HAP-1 (cell line): ENCODE measurements at regions not wholly inside any gene's neighbourhood (a gene's known extent, or its start where the extent isn't known, plus 50 kb on each side); places are given as distances from the start of the nearest gene placed in this dataset.

Experiments
- DNase-seq, 2 experiments: peaks; one replicate each; pipeline ENCODE4 v3.0.0-alpha.2; 2016 to 2020; ENCODE audit warnings: low spot score in 2 of 2
- H3K27me3 ChIP-seq: fragments of 250-450 bp; sonication (Bioruptor Pico); 2 replicates; pipeline ENCODE4 v1.5.1; 2020; ENCODE audit warnings: low read depth, mild to moderate bottlenecking, moderate library complexity
- H3K36me3 ChIP-seq: fragments of 250-450 bp; sonication (Bioruptor Pico); replicated peaks from 2 replicates; pipeline ENCODE4 v1.5.1; 2020; ENCODE audit warnings: mild to moderate bottlenecking
- H3K4me1 ChIP-seq: fragments of 250-450 bp; sonication (Bioruptor Pico); 2 replicates; pipeline ENCODE4 v1.5.1; 2020; ENCODE audit warnings: mild to moderate bottlenecking
- H3K4me3 ChIP-seq: fragments of 250-450 bp; sonication (Bioruptor Pico); 2 replicates; pipeline ENCODE4 v1.5.1; 2020; ENCODE audit warnings: mild to moderate bottlenecking, moderate library complexity
- H3K9me3 ChIP-seq: fragments of 250-450 bp; sonication (Bioruptor Pico); 2 replicates; pipeline ENCODE4 v1.5.1; 2020; ENCODE audit warnings: mild to moderate bottlenecking, moderate library complexity
- in situ Hi-C: fragments of 300-500 bp; cut with MboI; formaldehyde crosslinking; loops from 3 replicates; pipeline ENCODE4 v1.14.3; 2020; ENCODE audit warnings: low sequenced_read_pairs, inconsistent platforms, mixed read lengths

GRCh38 chr5:62964428-62964827 is 385.8 kb downstream of the LRRC70 start:
- Histone ChIP-seq H3K4me3 (no peak overlapping the region), H3K4me1 (no peaks in the 10 kb centered on the region), H3K27me3 (no peaks in the 10 kb centered on the region), H3K9me3 (peaks cover 8% of the 10 kb centered on the region), H3K36me3 (no peaks in the 10 kb centered on the region)
- DNase-seq, result no peak
- in situ Hi-C loops, result no loop called here

GRCh38 chr5:62960781-62961180 is 382.2 kb downstream of the LRRC70 start:
- Histone ChIP-seq H3K9me3 (peaks cover 8% of the 10 kb centered on the region), H3K27me3 (no peaks in the 10 kb centered on the region), H3K4me3 (no peak overlapping the region), H3K4me1 (no peaks in the 10 kb centered on the region), H3K36me3 (no peaks in the 10 kb centered on the region)
- in situ Hi-C loops, result no loop called here
- DNase-seq, result no peak

- in situ Hi-C loops, result no loop called here
- H3K4me1 ChIP-seq, result no peaks in the 10 kb centered on the region
- peaks cover 5% of the 10 kb centered on the region; the same call in 1 of the 2 replicates for H3K9me3 ChIP-seq
- no peaks in the 10 kb centered on the region for H3K27me3 ChIP-seq
- no peak for DNase-seq
- no peak overlapping the region for H3K4me3 ChIP-seq
- no peaks in the 10 kb centered on the region for H3K36me3 ChIP-seq
Measured at GRCh38 chr5:62956597-62956996, 378.0 kb downstream of the LRRC70 start.

- Histone ChIP-seq H3K4me1 (no peaks in the 10 kb centered on the region), H3K4me3 (no peak overlapping the region), H3K27me3 (no peaks in the 10 kb centered on the region), H3K9me3 (no peaks in the 10 kb centered on the region), H3K36me3 (no peaks in the 10 kb centered on the region)
- DNase-seq, result no peak
- in situ Hi-C loops, result no loop called here
Measured at GRCh38 chr5:62954578-62954977, 376.0 kb downstream of the LRRC70 start.

GRCh38 chr5:62948301-62948700 is 369.7 kb downstream of the LRRC70 start:
- in situ Hi-C loops, result no loop called here

GRCh38 chr5:62942384-62942783 is 363.8 kb downstream of the LRRC70 start:
- in situ Hi-C loops, result no loop called here
- no peak for DNase-seq
- Histone ChIP-seq H3K9me3 (no peaks in the 10 kb centered on the region), H3K27me3 (peaks cover 3% of the 10 kb centered on the region), H3K36me3 (no peaks in the 10 kb centered on the region), H3K4me3 (no peak overlapping the region), H3K4me1 (no peaks in the 10 kb centered on the region)

More at GRCh38 chr5:62948301-62948700, 369.7 kb downstream of the LRRC70 start:
- Histone ChIP-seq H3K36me3 (no peaks in the 10 kb centered on the region), H3K4me1 (no peaks in the 10 kb centered on the region), H3K9me3 (no peaks in the 10 kb centered on the region), H3K27me3 (peaks cover 7% of the 10 kb centered on the region), H3K4me3 (no peak overlapping the region)
- DNase-seq, result no peak

- no peaks in the 10 kb centered on the region for H3K36me3 ChIP-seq
- in situ Hi-C loops, result no loop called here
- DNase-seq, result no peak
- no peaks in the 10 kb centered on the region for H3K4me1 ChIP-seq
- H3K9me3 ChIP-seq, result no peaks in the 10 kb centered on the region
- H3K27me3 ChIP-seq, result peaks cover 6% of the 10 kb centered on the region
- H3K4me3 ChIP-seq, result no peak overlapping the region
Measured at GRCh38 chr5:62938927-62939326, 360.3 kb downstream of the LRRC70 start.

GRCh38 chr5:62937661-62938558 is 359.3 kb downstream of the LRRC70 start:
- no peak for DNase-seq
- H3K27me3 ChIP-seq, result peaks cover 6% of the 10 kb centered on the region; the same call in 1 of the 2 replicates
- H3K4me3 ChIP-seq, result no peak overlapping the region
- H3K9me3 ChIP-seq, result no peaks in the 10 kb centered on the region
- no peaks in the 10 kb centered on the region for H3K4me1 ChIP-seq
- in situ Hi-C loops, result no loop called here
- H3K36me3 ChIP-seq, result no peaks in the 10 kb centered on the region

GRCh38 chr5:62935660-62936059 is 357.0 kb downstream of the LRRC70 start:
- Histone ChIP-seq H3K36me3 (no peaks in the 10 kb centered on the region), H3K4me3 (no peak overlapping the region), H3K4me1 (no peaks in the 10 kb centered on the region), H3K27me3 (peaks cover 6% of the 10 kb centered on the region; the same call in 1 of the 2 replicates), H3K9me3 (no peaks in the 10 kb centered on the region)
- no peak for DNase-seq
- in situ Hi-C loops, result no loop called here

- Histone ChIP-seq H3K27me3 (peaks cover 6% of the 10 kb centered on the region; the same call in 1 of the 2 replicates), H3K4me1 (no peaks in the 10 kb centered on the region), H3K4me3 (no peak overlapping the region), H3K9me3 (no peaks in the 10 kb centered on the region), H3K36me3 (no peaks in the 10 kb centered on the region)
- DNase-seq, result no peak
- in situ Hi-C loops, result no loop called here
Measured at GRCh38 chr5:62934319-62934718, 355.7 kb downstream of the LRRC70 start.

GRCh38 chr5:62933261-62933660 is 354.6 kb downstream of the LRRC70 start:
- DNase-seq, result no peak
- H3K36me3 ChIP-seq, result no peaks in the 10 kb centered on the region
- peaks cover 6% of the 10 kb centered on the region; the same call in 1 of the 2 replicates for H3K27me3 ChIP-seq
- H3K9me3 ChIP-seq, result no peaks in the 10 kb centered on the region
- no peaks in the 10 kb centered on the region for H3K4me1 ChIP-seq
- in situ Hi-C loops, result no loop called here
- no peak overlapping the region for H3K4me3 ChIP-seq

- Histone ChIP-seq H3K4me1 (no peaks in the 10 kb centered on the region), H3K27me3 (peaks cover 3% of the 10 kb centered on the region; the same call in 1 of the 2 replicates), H3K4me3 (no peak overlapping the region), H3K36me3 (no peaks in the 10 kb centered on the region), H3K9me3 (no peaks in the 10 kb centered on the region)
- DNase-seq, result no peak
- in situ Hi-C loops, result no loop called here
Measured at GRCh38 chr5:62931153-62931950, 352.7 kb downstream of the LRRC70 start.

GRCh38 chr5:62922191-62922590 is 343.6 kb downstream of the LRRC70 start:
- no peak overlapping the region for H3K4me3 ChIP-seq
- no peaks in the 10 kb centered on the region for H3K27me3 ChIP-seq
- no peaks in the 10 kb centered on the region for H3K9me3 ChIP-seq
- no peaks in the 10 kb centered on the region for H3K4me1 ChIP-seq
- DNase-seq, result no peak
- in situ Hi-C loops, result no loop called here
- no peaks in the 10 kb centered on the region for H3K36me3 ChIP-seq

- in situ Hi-C loops, result no loop called here
- no peak for DNase-seq
- Histone ChIP-seq H3K4me3 (no peak overlapping the region), H3K9me3 (no peaks in the 10 kb centered on the region), H3K27me3 (no peaks in the 10 kb centered on the region), H3K4me1 (no peaks in the 10 kb centered on the region), H3K36me3 (no peaks in the 10 kb centered on the region)
Measured at GRCh38 chr5:62920856-62921255, 342.2 kb downstream of the LRRC70 start.
